GM23338 (cell line): ENCODE measurements at regions not wholly inside any gene's neighbourhood (a gene's known extent, or its start where the extent isn't known, plus 50 kb on each side); places are given as distances from the start of the nearest gene placed in this dataset.
"Not testable (repeated sequence)": the region's sequence is repeated elsewhere in the genome, so short reads cannot be mapped to it uniquely, and the experiment has no call there.

Source experiments
- ATAC-seq: fragments of 200-7000 bp; cut with Tn5 transposase; 3 replicates; pipeline ENCODE4 v1.9.1; 2020
- DNase-seq: peaks from one replicate; pipeline ENCODE4 v3.0.0-alpha.2; 2015; ENCODE audit warnings: low spot score
- H2AFZ ChIP-seq: fragments of 200-600 bp; sonication (generic); 2 replicates; pipeline ENCODE4 v1.8.0; 2016; ENCODE audit warnings: antibody characterized with exemption, mild to moderate bottlenecking, moderate library complexity
- H3F3A ChIP-seq: fragments of 200-600 bp; sonication (generic); replicated peaks from 2 replicates; pipeline ENCODE4 v1.8.0; 2017; ENCODE audit warnings: antibody characterized with exemption, mixed run types, low read depth
- H3K27ac ChIP-seq: fragments of 200-600 bp; sonication (generic); 2 replicates; pipeline ENCODE4 v1.6.1; 2016; ENCODE audit warnings: low read depth
- H3K27me3 ChIP-seq: fragments of 200-600 bp; sonication (generic); 2 replicates; pipeline ENCODE4 v1.8.0; 2016; ENCODE audit warnings: mild to moderate bottlenecking, mixed run types, moderate library complexity; ENCODE audit not compliant: insufficient read depth
- H3K36me3 ChIP-seq: fragments of 200-600 bp; sonication (generic); 2 replicates; pipeline ENCODE4 v1.8.0; 2016; ENCODE audit warnings: mild to moderate bottlenecking; ENCODE audit not compliant: insufficient read depth
- H3K4me1 ChIP-seq: fragments of 200-600 bp; sonication (generic); 2 replicates; pipeline ENCODE4 v1.8.0; 2016; ENCODE audit warnings: mild to moderate bottlenecking, moderate library complexity; ENCODE audit not compliant: insufficient read depth
- H3K4me2 ChIP-seq: fragments of 200-600 bp; sonication (generic); 2 replicates; pipeline ENCODE4 v1.7.1; 2017; ENCODE audit warnings: mixed run types
- H3K4me3 ChIP-seq: fragments of 200-600 bp; sonication (generic); 2 replicates; pipeline ENCODE4 v1.6.1; 2016; ENCODE audit warnings: mixed run types
- H3K79me2 ChIP-seq: fragments of 200-600 bp; sonication (generic); replicated peaks from 2 replicates; pipeline ENCODE4 v1.8.0; 2017; ENCODE audit warnings: mild to moderate bottlenecking; ENCODE audit not compliant: insufficient read depth
- H3K9me2 ChIP-seq: fragments of 200-600 bp; sonication (generic); 2 replicates; pipeline ENCODE4 v1.8.0; 2017; ENCODE audit not compliant: insufficient read depth
- H4K20me1 ChIP-seq: fragments of 200-600 bp; sonication (generic); replicated peaks from 2 replicates; pipeline ENCODE4 v1.8.0; 2017; ENCODE audit warnings: mild to moderate bottlenecking; ENCODE audit not compliant: insufficient read depth
- H3K27ac Mint-ChIP-seq: 2 replicates; pipeline ENCODE4 v1.8.0; 2020; ENCODE audit warnings: inconsistent platforms, mild to moderate bottlenecking, moderate library complexity, mixed read lengths
- H3K27me3 Mint-ChIP-seq: 3 replicates; pipeline ENCODE4 v1.8.0; 2022; ENCODE audit warnings: low read depth, mild to moderate bottlenecking, moderate library complexity, mixed read lengths, inconsistent platforms; ENCODE audit not compliant: insufficient read depth, poor library complexity
- H3K36me3 Mint-ChIP-seq: 3 replicates; pipeline ENCODE4 v1.8.0; 2021; ENCODE audit warnings: low read depth, mild to moderate bottlenecking, inconsistent platforms, moderate library complexity, mixed read lengths
- H3K4me1 Mint-ChIP-seq: 3 replicates; pipeline ENCODE4 v1.8.0; 2020; ENCODE audit warnings: mild to moderate bottlenecking, inconsistent platforms, mixed read lengths
- H3K4me3 Mint-ChIP-seq: 3 replicates; pipeline ENCODE4 v1.8.0; 2021; ENCODE audit warnings: moderate library complexity, mild to moderate bottlenecking, inconsistent platforms, mixed read lengths
- H3K9me3 Mint-ChIP-seq: 3 replicates; pipeline ENCODE4 v1.8.0; 2020; ENCODE audit warnings: moderate library complexity, mild to moderate bottlenecking, inconsistent platforms, mixed read lengths

DNA sequence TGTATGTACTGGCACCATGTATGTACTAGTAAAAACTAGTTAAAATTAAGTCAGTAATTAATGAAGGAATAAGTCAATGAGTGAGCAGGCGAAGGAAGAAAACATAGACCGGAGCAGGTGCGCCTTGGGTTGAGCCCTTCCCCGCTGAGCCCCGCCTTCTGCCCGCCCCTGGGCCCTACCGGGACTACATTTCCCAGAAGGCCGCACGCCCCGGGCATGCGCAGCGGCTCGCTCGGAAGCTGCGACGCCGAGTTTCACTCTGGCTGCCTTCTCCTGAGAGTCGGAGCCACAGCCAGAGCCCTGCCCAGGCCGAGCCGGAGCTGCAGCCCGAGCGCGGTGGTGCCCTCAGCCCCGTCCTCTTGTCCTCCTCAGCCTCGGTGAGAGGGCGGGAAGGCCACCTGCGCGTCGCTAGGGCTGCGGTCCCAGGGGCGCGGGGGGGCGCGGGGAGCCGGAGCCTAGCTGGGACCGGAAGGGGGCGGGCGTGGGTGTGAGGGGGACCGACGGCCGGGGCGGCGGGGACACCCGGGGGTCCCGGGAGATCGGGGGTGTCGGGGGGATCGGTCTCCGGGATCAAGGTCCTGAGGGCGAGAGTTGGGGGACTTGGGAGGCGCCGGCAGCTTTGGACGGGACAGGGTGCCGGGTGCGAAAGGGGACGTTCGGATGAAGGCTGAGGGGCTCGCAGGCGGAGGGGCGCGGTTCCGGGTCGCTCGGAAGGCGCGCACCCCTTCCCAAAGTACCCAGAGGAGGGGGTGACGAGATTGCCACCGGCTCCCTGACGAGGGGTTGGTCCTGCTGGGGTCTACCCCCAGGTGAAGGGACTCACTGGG is 72.4 kb downstream of the SPDYE17 start:
- DNase-seq, H3K36me3 Mint-ChIP-seq, H3K4me1 ChIP-seq, H3K4me3 Mint-ChIP-seq, H3K27ac ChIP-seq, H4K20me1 ChIP-seq, H3K9me3 Mint-ChIP-seq, H3K9me2 ChIP-seq, H2AFZ ChIP-seq, H3F3A ChIP-seq, H3K27me3 ChIP-seq, H3K27me3 Mint-ChIP-seq, H3K4me2 ChIP-seq, H3K4me1 Mint-ChIP-seq, H3K79me2 ChIP-seq, H3K27ac Mint-ChIP-seq, H3K36me3 ChIP-seq, H3K4me3 ChIP-seq: not testable (repeated sequence)
- ATAC-seq = peak; percentile 85

DNA sequence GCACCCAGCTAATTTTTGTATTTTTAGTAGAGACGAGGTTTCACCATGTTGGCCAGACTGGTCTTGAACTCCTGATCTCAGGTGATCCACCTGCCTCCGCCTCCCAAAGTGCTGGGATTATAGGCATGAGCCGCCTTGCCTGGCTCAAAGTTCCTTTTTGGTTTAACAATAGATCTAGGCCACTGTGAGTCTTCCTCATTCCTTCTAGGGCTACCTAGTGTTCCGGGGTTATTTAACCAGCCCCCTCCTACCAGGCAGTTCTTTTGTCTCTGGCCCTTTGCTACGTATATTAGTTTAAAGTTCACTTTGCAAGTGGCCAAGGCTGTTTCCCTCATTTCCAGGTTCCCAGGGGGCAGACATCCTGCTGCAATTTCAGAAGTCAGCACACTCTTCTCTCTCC is 75.6 kb downstream of the SPDYE17 start:
- not testable (repeated sequence) for H3K27ac Mint-ChIP-seq, DNase-seq, H3K36me3 Mint-ChIP-seq, H3K27me3 ChIP-seq, H3K4me3 ChIP-seq, H3K27me3 Mint-ChIP-seq, H3K4me1 ChIP-seq, H3K27ac ChIP-seq, H2AFZ ChIP-seq, H3K79me2 ChIP-seq, H4K20me1 ChIP-seq, H3K36me3 ChIP-seq, H3K9me2 ChIP-seq, H3K4me1 Mint-ChIP-seq, H3F3A ChIP-seq, H3K4me3 Mint-ChIP-seq, H3K9me3 Mint-ChIP-seq, H3K4me2 ChIP-seq
- peak; percentile 78 for ATAC-seq

DNA sequence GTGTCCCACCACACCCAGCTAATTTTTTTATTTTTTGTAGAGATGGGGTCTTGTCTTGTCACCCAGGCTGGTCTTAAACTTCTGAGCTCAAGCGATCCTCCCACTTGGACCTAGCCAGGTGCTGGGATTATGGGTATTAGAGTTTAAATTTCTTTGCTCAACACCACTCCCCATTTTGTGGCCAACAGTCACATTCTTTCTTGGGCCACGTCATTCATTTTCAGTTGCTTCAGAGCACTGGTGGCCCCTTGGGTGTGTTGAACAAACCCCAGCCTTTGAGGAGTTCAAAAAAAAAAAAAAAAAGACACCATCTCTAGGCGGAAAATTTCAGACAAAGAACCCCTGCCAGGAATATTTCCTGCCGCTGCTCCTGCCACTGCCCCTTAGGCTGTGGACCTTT is 77.0 kb downstream of the SPDYE17 start:
- not testable (repeated sequence) for H3F3A ChIP-seq, H3K36me3 ChIP-seq, H3K4me1 Mint-ChIP-seq, DNase-seq, H2AFZ ChIP-seq, H3K27ac Mint-ChIP-seq, H3K4me3 Mint-ChIP-seq, ATAC-seq, H4K20me1 ChIP-seq, H3K4me1 ChIP-seq, H3K27me3 ChIP-seq, H3K4me3 ChIP-seq, H3K27ac ChIP-seq, H3K36me3 Mint-ChIP-seq, H3K79me2 ChIP-seq, H3K9me2 ChIP-seq, H3K27me3 Mint-ChIP-seq, H3K9me3 Mint-ChIP-seq, H3K4me2 ChIP-seq

GRCh38 chr7:76944603-76945002 is 87.6 kb downstream of the SPDYE17 start:
- H3K4me1 Mint-ChIP-seq, H3K4me1 ChIP-seq, H3K36me3 Mint-ChIP-seq, H4K20me1 ChIP-seq, H3K79me2 ChIP-seq, H3K36me3 ChIP-seq, H3K27ac Mint-ChIP-seq, H3K27me3 ChIP-seq, ATAC-seq, H3K27me3 Mint-ChIP-seq, DNase-seq, H3K9me2 ChIP-seq, H3K4me2 ChIP-seq, H3K4me3 ChIP-seq, H3F3A ChIP-seq, H2AFZ ChIP-seq, H3K9me3 Mint-ChIP-seq, H3K4me3 Mint-ChIP-seq, H3K27ac ChIP-seq: not testable (repeated sequence)

DNA sequence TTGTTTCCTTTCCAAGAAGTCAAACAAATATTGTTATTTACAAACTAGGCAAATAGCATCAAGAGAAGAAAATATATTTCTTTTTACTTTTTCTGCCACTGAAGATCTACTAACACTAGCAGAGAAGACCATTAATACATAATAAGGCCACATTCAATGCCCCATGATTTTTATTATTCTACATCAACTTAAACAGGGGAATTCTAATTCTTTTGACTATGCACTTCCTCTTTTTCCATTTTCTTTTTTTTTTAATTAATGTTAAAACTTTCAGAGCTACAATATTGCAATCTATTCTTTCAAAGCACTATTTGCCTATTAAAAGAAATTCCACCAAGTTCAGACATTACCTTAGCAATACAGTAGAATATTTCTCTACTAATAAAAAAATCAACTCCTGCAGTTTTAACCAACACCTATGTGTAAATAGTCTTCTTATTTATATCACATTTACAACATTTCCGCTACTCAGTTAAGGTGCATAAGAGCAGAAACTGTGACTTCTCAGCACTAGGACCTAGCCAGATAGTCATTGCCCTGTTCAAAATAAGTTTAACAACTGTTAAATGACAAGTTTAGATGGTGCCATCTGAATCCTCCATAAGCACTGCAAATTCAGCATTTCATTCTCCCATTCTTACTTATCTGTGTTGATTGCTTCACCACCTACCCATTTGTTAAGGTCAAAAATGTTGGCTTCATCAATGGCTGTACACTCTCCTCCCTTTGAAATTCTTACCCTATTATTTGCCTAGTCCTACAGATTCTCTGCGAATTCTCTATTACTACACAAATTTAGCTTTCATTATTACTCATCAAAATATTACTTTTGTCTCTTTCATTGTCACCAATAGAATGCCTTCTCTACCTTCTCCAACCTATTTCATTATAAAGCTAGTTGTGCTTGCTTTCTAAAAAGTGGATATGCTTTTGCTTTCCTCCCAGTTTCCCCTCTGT is 90.1 kb downstream of the SPDYE17 start:
- not testable (repeated sequence) for H3F3A ChIP-seq, H3K27ac Mint-ChIP-seq, H3K4me3 Mint-ChIP-seq, H4K20me1 ChIP-seq, ATAC-seq, H3K36me3 ChIP-seq, H3K4me2 ChIP-seq, H3K27me3 Mint-ChIP-seq, H2AFZ ChIP-seq, H3K27ac ChIP-seq, H3K4me1 ChIP-seq, H3K36me3 Mint-ChIP-seq, H3K79me2 ChIP-seq, DNase-seq, H3K27me3 ChIP-seq, H3K9me2 ChIP-seq, H3K4me3 ChIP-seq, H3K4me1 Mint-ChIP-seq, H3K9me3 Mint-ChIP-seq

- H3K36me3 ChIP-seq, H3K4me3 Mint-ChIP-seq, H3K36me3 Mint-ChIP-seq, H3K79me2 ChIP-seq, H3K27ac Mint-ChIP-seq, H4K20me1 ChIP-seq, H3K4me1 ChIP-seq, H3K27ac ChIP-seq, H3F3A ChIP-seq, ATAC-seq, H3K9me3 Mint-ChIP-seq, H3K4me1 Mint-ChIP-seq, H3K27me3 ChIP-seq, H3K4me2 ChIP-seq, DNase-seq, H3K9me2 ChIP-seq, H3K27me3 Mint-ChIP-seq, H3K4me3 ChIP-seq: not testable (repeated sequence)
- 0 out of 2 replicates have a peak overlapping the region, but pooled peaks have one; percentile 63 for H2AFZ ChIP-seq
Observed at GRCh38 chr7:76937781-76938180, 94.4 kb downstream of the SPDYE17 start.
